Esophagus squamous epithelium (tissue), 5 donors: ENCODE measurements at regions not wholly inside any gene's neighbourhood (a gene's known extent, or its start where the extent isn't known, plus 50 kb on each side); places are given as distances from the start of the nearest gene placed in this dataset.
"Not testable (repeated sequence)": the region's sequence is repeated elsewhere in the genome, so short reads cannot be mapped to it uniquely, and the experiment has no call there.

Source experiments
- DNase-seq: peaks from one replicate; lab custom pipeline; 2025; lab: John Stamatoyannopoulos, UW
- H3K27ac ChIP-seq, 4 donors: fragments of 200-600 bp; sonication (generic); one replicate each; pipeline ENCODE4 v1.5.1; 2016 to 2019; ENCODE audit warnings: mild to moderate bottlenecking in 1 of 4
- H3K27me3 ChIP-seq, 4 donors: fragments of 200-600 bp; sonication (generic); 1 replicate in 3 of 4; 2 replicates in 1 of 4; pipeline versions ENCODE4 v1.5.1 to v1.6.0; 2017 to 2021; ENCODE audit warnings: antibody characterized with exemption in 1 of 4
- H3K36me3 ChIP-seq, 3 donors: fragments of 200-600 bp; sonication (generic); one replicate each; pipeline ENCODE4 v1.5.1; 2016 to 2019
- H3K4me1 ChIP-seq, 3 donors: fragments of 200-600 bp; sonication (generic); one replicate each; pipeline ENCODE4 v1.5.1; 2017 to 2019
- H3K4me3 ChIP-seq, 4 donors: fragments of 200-600 bp; sonication (generic); 1 replicate in 3 of 4; 2 replicates in 1 of 4; pipeline ENCODE4 v1.5.1; 2016 to 2019; ENCODE audit warnings: mild to moderate bottlenecking in 2 of 4, moderate library complexity in 1 of 4
- H3K9me3 ChIP-seq, 3 donors: fragments of 200-600 bp; sonication (generic); one replicate each; pipeline ENCODE4 v1.5.1; 2016 to 2019
- CTCF ChIP-seq, 6 experiments: fragments of 450-650 bp in 4 of 6; fragments of 200-600 bp in 2 of 6; sonication (generic) in 2 of 6; IDR thresholded peaks; one replicate each; pipeline ENCODE4 v1.5.1; 2016 to 2019; ENCODE audit warnings: antibody characterized with exemption in 6 of 6, mild to moderate bottlenecking in 4 of 6, moderate library complexity in 4 of 6
- POLR2A ChIP-seq, 4 donors: fragments of 450-650 bp; IDR thresholded peaks; one replicate each; pipeline ENCODE4 v1.6.1; 2017; ENCODE audit warnings: antibody characterized with exemption in 4 of 4, mild to moderate bottlenecking in 4 of 4, moderate library complexity in 3 of 4
- WGBS, 2 donors: methylation state at CpG; one replicate each; pipeline ENCODE4 v1.1.5; 2018; 5-methylcytosine and 5-hydroxymethylcytosine counted together
- intact Hi-C: fragments of 100-400 bp; cut with DNase I; formaldehyde crosslinking; loops from one replicate; pipeline ENCODE4 v1.15.0; 2022
- donor health status: DM: yes; HTN: yes; CAD: no.

GRCh38 chr3:124056846-124057245, 64.9 kb upstream of the ROPN1 start:
- H3K4me3 ChIP-seq: no peak overlapping the region
- TF ChIP-seq POLR2A (IDR thresholded peaks at IDR 0.05) (no peak), CTCF (IDR thresholded peaks at IDR 0.05) (no peak)
- H3K36me3 ChIP-seq: no peaks in the 10 kb centered on the region
- H3K4me1 ChIP-seq: no peaks in the 10 kb centered on the region
- no peaks in the 10 kb centered on the region for H3K9me3 ChIP-seq
- DNase-seq: no peak
- intact Hi-C loops: no loop called here
- no peaks in the 10 kb centered on the region for H3K27me3 ChIP-seq
- H3K27ac ChIP-seq: no peak overlapping the region
- WGBS, 2 donors: 44 to 50% methylated on average over 2 of the region's 2 CpGs

DNA sequence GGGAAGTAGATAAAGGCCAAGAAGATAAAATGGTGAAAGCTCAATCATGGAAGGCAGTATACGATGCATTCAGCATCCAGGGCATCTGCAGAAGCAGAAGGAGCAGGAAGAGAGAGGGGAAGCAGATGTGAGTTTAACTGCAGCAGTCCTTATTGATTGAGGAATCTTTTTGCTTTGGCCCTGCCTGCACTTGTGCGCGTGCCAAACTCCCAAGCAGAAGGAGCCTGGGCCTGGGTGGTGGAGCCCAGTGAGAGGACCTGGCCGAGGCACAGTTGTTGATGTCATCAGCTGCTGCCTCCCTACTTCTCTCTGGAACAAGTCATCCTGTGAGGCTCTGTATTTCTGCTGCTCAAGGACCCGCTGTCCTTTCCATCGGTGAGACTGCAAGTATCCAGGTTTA, 65.5 kb upstream of the ROPN1 start:
- Histone ChIP-seq H3K4me3 (no peak overlapping the region), H3K36me3 (no peaks in the 10 kb centered on the region), H3K27me3 (no peaks in the 10 kb centered on the region), H3K27ac (no peak overlapping the region), H3K4me1 (no peaks in the 10 kb centered on the region), H3K9me3 (no peaks in the 10 kb centered on the region)
- no peak for DNase-seq
- intact Hi-C loops: no loop called here
- WGBS, 2 donors: 67% methylated on average over 4 to 5 of the region's 6 CpGs
- TF ChIP-seq CTCF (IDR thresholded peaks at IDR 0.05): no peak
- no peak for TF ChIP-seq POLR2A (IDR thresholded peaks at IDR 0.05)

- no peaks in the 10 kb centered on the region for H3K4me1 ChIP-seq
- WGBS, 2 donors: 67 to 68% methylated on average over 1 of the region's 1 CpG
- H3K36me3 ChIP-seq: no peaks in the 10 kb centered on the region
- peaks cover 0 to 3% (median 0%) of the 10 kb centered on the region in 4 donors for H3K27me3 ChIP-seq
- no peak for DNase-seq
- no peak overlapping the region for H3K27ac ChIP-seq
- no peaks in the 10 kb centered on the region for H3K9me3 ChIP-seq
- TF ChIP-seq POLR2A (IDR thresholded peaks at IDR 0.05): no peak
- TF ChIP-seq CTCF (IDR thresholded peaks at IDR 0.05): no peak
- intact Hi-C loops: no loop called here
- no peak overlapping the region for H3K4me3 ChIP-seq
Observed at GRCh38 chr3:124059580-124059979, 67.7 kb upstream of the ROPN1 start.

- no peak for DNase-seq
- 61 to 66% methylated on average over 9 of the region's 9 CpGs for WGBS, 2 donors
- Histone ChIP-seq H3K4me3 (no peak overlapping the region), H3K9me3 (no peaks in the 10 kb centered on the region), H3K4me1 (no peaks in the 10 kb centered on the region), H3K27me3 (peaks cover 0 to 3% (median 0%) of the 10 kb centered on the region in 4 donors), H3K36me3 (no peaks in the 10 kb centered on the region), H3K27ac (no peak overlapping the region)
- no peak for TF ChIP-seq CTCF (IDR thresholded peaks at IDR 0.05)
- no peak for TF ChIP-seq POLR2A (IDR thresholded peaks at IDR 0.05)
- intact Hi-C loops: no loop called here
Observed at GRCh38 chr3:124063197-124063909, 71.4 kb upstream of the ROPN1 start.

GRCh38 chr3:124064050-124064449, 72.1 kb upstream of the ROPN1 start:
- intact Hi-C loops: no loop called here
- no peak overlapping the region for H3K27ac ChIP-seq
- no peak for DNase-seq
- H3K9me3 ChIP-seq: no peaks in the 10 kb centered on the region
- WGBS, 2 donors: 75 to 84% methylated on average over 1 of the region's 1 CpG
- no peaks in the 10 kb centered on the region for H3K4me1 ChIP-seq
- H3K27me3 ChIP-seq: peaks cover 0 to 3% (median 0%) of the 10 kb centered on the region in 4 donors
- no peaks in the 10 kb centered on the region for H3K36me3 ChIP-seq
- no peak for TF ChIP-seq POLR2A (IDR thresholded peaks at IDR 0.05)
- TF ChIP-seq CTCF (IDR thresholded peaks at IDR 0.05): no peak
- no peak overlapping the region for H3K4me3 ChIP-seq

DNA sequence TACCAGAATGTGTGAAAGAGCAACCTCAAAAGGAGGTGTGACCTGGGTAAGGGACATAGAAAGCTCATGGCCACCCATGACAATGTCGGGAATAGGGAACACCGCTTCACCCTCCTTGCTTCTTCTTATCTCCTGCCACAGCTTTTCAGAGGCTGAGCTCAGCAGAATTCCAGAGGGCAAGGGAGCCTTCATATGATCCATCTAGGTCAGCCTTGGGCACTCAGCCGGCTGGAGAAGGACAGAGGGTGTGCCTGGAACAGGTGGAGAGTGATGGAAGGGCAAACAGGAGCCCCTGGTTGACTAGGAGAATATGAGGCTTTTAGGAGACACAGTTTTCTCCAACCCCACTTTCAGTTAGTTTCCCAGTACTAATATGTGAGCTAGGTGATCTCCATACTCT, 74.6 kb upstream of the ROPN1 start:
- H3K4me3 ChIP-seq, H3K4me1 ChIP-seq, DNase-seq, H3K27me3 ChIP-seq, H3K27ac ChIP-seq, H3K9me3 ChIP-seq, H3K36me3 ChIP-seq, intact Hi-C loops: not testable (repeated sequence)
- WGBS, 2 donors: 79 to 85% methylated on average over 3 of the region's 3 CpGs

GRCh38 chr3:124069706-124070105, 77.8 kb upstream of the ROPN1 start:
- H3K27me3 ChIP-seq, H3K4me1 ChIP-seq, DNase-seq, intact Hi-C loops, H3K36me3 ChIP-seq, H3K27ac ChIP-seq, H3K4me3 ChIP-seq, H3K9me3 ChIP-seq: not testable (repeated sequence)
- WGBS, 2 donors: 83 to 86% methylated on average over 2 of the region's 2 CpGs

GRCh38 chr3:124075090-124075489, 83.2 kb upstream of the ROPN1 start:
- intact Hi-C loops, H3K4me3 ChIP-seq, H3K4me1 ChIP-seq, DNase-seq, H3K27me3 ChIP-seq, H3K27ac ChIP-seq, H3K36me3 ChIP-seq, H3K9me3 ChIP-seq: not testable (repeated sequence)
- WGBS, 2 donors: 65 to 84% methylated on average over 3 of the region's 3 CpGs
